GM18519 (cell line): ENCODE measurements at regions not wholly inside any gene's neighbourhood (a gene's known extent, or its start where the extent isn't known, plus 50 kb on each side); places are given as distances from the start of the nearest gene placed in this dataset.
"Not testable (repeated sequence)": the region's sequence is repeated elsewhere in the genome, so short reads cannot be mapped to it uniquely, and the experiment has no call there.

ENCODE experiments used
- ATAC-seq: cut with Tn5 transposase; IDR thresholded peaks from one replicate; pipeline ENCODE4 v1.9.1; 2021; ENCODE audit warnings: mild to moderate bottlenecking, moderate library complexity; ENCODE audit not compliant: unreplicated experiment, low FRiP score

DNA sequence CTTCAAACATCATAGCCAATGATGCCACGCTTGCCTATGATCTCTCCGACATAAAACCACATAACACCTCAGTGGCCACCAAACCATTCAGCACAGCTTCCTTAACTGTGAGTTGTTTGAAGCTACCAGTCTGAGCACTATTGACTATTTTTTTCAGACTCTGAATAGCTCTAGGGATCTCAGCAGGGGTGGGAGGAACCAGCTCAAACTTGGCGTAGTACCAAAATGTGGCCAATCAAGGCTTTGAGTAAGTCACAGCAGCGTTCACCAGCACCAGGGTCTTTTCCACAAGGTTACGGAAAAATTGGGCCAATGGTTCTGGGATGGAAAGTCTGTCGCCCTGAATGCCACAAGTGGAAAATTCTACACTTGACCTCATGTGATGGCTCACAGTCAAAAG lies 70.6 kb downstream of the SMPDL3A start:
- ATAC-seq: no peak

DNA sequence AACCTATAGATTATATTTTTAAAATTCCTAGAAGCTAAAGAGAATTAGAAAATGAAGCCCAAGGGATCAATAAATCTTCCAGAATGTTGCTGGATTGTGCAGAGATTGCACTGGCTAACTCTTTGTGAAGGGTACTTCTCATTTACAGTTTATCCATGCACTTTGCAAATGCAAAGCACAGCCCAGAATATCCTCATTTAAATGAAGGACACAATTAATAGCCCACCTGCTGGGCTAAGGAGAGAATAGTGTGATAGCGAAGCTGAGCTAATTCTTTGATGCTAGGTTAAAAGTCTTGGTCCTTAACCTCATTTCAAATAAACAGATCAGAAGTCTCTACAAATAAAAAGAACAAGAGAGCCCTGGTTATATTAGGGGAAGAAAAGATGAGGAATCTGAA lies 72.5 kb downstream of the SMPDL3A start:
- ATAC-seq: no peak

DNA sequence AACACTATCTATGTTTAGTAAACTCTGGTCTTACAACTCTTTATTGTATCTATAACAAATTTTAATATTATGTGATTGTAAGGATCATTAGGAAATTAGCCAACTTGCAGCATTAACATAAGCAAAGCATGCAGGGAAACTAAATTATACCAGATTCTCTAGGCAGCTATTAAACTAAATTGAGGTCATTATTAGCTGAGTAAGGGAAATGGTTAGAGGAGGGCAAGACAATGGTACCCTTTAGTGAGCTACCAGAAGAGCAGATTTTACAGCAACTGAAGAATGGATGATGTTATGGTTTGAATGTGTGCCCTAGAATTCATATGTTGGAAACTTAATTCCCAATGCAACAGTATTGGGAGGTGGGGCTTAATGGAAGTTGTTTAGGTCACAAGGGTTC lies 79.1 kb downstream of the SMPDL3A start:
- ATAC-seq: no peak

DNA sequence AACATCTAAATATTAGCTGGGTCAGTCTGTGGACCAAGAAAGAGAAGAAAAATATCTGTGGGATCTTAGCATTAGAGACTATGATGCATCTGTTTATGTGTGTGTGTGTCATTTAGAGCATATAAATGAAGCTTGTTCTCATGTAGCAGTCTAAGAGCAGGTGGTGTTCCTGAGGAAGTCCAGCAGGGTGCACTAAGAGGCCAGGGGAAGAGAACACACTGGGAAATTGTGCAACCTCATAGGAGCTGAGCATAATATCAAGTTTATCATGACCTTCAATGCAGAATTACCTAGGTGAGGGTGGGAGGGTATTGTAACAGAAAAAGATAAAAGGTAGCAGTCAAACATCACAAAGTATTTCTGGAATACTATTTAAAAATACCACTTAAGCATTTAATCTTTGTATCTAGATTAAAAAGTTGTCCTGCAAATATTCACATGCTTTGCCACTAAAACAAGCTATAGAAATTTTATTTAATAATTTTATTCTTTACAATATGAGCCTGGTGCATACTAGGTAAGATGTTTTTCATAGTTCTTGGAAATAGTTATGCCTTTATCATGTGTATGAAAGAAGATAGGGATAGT lies 80.5 kb downstream of the SMPDL3A start:
- ATAC-seq: peak; percentile 88

DNA sequence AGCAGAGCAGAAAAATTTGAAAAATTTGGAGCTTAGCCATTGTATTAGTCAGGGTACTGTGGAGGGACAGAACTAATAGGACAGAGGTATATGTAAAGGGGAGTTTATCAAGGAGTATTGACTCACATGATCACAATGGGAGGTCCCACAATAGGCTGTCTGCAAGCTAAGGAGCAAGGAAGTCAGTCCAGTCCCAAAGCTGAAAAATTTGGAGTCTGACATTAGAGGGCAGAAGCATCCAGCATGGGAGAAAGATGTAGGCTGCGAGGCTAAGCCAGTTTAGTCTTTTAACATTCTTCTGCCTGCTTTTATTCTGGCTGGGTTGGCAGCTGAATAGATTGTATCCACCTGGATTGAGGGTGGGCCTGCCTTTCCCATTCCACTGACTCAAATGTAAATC lies 82.0 kb downstream of the SMPDL3A start:
- ATAC-seq: no peak

DNA sequence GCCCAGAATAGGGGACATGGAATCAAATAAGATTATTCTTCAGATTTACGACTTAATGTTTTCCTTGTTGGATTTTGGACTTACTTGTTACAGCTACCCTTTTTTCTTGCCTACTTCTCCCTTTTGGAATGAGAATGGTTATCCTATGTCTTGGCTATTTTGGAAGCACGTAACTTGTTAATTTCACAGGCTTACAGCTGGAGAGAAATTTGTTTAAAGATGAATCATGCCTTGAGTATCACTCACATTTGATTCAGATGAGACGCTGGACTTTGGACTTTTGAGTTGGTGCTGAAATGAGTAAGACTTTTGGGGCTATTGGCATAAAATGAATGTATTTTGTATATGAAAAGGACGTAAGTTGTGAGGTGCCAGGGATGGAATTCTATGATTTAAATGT lies 83.3 kb downstream of the SMPDL3A start:
- no peak for ATAC-seq

DNA sequence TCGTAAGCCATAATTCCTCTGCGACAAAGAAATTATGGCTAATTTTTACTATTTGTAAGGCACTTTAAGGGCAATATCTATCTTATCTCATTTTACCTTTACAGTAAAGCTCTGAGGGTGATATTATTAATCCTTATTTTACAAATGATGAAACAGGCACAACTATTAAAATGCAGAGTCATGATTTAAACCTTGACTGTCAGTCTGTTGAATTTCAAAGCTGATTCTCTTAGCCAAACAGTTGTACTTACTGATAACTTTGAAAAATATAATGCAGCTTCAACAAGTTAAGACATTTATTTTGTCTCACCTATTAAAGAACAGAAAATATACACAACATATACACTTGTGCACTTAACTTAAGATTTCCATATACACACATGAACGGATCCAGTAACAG lies 88.2 kb downstream of the SMPDL3A start:
- no peak for ATAC-seq

DNA sequence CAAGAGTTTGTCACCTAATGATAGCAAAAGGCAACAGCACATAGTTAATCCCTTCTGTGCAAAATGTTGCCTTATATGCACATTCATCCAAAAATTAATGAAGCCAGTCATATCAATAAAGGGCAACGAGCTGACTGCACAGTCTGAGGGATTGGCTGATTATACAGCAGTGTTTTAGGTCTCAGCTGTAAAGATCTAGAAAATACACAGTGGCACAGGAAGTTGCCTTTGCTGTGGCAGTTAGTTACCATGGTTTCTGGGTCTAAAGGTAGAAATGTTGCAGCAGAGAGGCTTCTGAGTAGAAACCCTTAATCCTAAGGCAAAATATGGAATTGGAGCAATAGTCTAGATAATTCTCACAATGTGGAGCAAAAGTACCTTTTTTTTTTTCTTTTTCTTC lies 89.7 kb downstream of the SMPDL3A start:
- ATAC-seq: no peak

DNA sequence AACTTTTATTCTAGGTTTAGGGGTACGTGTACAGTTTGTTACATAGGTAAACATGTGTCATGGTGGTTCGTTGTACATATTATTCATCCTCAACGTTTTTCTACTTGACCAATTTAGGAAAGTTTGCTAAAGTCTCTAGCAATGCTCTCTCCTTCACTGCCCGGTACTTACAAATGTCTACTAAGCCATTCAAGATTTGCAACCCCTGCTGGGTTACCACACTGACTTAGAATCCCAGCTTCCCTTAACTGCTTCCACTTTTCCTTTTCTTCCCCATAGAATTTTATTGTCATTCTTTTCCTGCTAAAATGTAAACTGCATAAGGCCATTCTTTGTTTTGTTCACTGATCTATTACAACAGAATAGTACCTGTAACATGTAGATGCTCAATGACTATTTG lies 97.4 kb downstream of the SMPDL3A start:
- ATAC-seq: no peak

DNA sequence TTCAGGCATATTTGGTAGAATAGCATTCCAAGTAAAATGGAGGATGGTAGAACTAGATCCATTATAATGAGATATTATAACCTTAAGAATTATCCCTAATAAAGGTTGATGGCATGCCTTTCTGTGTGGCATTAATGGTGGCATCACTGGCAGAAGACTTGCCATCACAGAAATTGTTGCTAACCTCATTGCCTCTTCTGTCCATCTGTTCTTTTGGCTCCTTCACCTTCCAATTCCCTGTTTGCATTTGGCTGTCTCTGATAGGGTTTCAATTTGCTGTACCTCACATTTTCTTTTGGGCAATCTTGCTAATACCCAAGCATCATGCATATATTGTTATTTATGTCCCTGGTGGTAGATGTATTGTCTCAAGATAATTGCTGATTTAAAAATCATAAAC lies 98.9 kb downstream of the SMPDL3A start:
- ATAC-seq: no peak

DNA sequence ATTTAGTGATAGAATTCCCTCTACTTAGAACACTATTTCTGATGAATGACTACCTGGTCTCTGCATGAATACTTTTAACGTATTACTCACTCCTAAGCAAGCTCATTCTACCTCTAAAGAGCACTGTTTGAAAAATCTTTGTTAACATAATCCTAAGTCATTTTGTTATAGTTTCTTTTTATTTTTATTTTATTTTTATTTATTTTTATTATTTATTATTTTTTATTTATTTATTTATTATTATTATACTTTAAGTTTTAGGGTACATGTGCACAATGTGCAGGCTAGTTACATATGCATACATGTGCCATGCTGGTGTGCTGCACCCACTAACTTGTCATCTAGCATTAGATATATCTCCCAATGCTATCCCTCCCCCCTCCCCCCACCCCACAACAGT lies 99.6 kb downstream of the SMPDL3A start:
- ATAC-seq: not testable (repeated sequence)

DNA sequence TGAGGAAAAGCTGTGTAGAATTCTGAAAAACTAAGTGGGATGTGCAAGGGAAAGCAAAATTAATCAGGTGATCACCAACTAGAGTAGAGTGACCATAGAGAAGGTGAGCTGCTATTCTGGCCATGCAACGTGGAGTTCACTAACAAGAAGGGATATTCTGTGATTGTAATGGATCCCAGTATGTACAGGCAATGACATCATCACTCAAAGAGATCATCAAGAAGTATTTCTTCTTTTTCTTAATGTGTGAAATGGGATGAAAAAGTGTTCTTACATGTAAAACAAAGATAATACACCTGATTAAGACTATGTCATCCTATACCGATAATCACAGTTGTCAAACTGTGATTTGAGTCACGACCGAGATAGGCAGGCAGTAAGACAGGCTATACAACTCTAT lies 101.2 kb downstream of the SMPDL3A start:
- no peak for ATAC-seq

DNA sequence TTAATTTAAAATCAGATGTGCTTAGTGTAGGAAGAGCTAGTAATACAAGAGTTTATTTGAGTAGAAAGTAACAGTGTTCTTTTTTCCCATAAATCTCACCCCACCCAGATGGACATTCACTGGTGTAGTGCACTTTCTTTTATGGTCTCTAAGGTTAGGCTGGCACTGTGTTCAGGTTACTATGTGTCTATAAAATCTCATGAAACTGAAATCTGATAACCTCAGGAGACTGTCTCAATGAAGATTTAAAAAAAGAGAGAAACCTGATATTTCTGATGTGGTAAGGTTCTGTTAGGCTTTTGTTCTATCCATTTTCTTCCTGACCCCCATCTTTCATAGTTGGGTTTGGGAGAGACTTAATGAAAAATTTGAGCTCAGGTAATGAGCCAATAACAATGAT lies 101.2 kb upstream of the CLVS2 start:
- ATAC-seq: no peak

DNA sequence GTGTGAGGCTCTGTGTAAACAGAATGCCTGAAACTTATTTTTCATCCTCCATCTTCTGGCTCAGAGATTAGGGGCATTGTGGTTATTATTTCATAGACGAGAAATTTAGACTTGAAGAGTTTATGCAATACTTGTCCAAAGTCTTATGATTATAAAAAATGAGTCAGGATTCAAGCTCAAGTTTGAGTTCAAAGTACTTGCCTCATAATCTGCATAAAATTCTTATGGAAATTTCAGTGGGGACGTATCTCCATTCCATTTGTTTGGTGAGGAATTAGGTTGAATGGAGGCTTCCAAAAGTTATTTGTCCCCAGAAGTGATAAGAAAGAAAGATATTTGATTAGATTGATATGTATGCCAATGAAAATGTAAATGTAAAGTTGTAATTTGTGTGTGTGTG lies 93.7 kb upstream of the CLVS2 start:
- ATAC-seq: no peak

DNA sequence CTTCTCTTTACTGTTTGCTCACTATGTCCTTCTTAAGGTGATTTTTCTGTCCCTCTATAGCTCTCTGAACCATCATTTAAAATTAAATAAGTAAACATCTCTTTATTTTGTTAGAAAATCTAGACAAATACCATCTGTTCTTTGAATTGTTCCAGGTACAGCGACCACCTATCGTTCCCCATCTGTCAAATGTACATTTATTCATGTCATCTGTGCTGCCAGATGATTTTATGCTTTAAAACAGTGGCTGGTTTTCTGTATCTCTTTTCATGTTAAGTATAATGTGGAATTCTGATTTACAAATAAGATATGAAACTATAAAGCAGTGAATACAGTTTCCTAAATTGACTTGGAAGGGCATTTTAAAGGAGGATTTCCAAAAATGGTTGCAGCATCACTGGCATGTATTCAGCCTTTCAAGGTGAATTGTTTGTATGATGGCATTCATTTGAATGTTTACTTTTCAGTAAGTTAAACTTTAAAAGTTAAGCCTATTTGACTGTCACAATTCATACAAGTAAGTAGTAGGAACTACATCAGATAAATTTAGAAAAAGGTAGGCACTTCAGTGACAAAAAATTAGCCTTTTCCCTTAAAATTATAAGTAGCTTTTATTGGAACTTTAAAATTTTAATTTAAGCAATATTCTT lies 92.6 kb upstream of the CLVS2 start:
- no peak for ATAC-seq

DNA sequence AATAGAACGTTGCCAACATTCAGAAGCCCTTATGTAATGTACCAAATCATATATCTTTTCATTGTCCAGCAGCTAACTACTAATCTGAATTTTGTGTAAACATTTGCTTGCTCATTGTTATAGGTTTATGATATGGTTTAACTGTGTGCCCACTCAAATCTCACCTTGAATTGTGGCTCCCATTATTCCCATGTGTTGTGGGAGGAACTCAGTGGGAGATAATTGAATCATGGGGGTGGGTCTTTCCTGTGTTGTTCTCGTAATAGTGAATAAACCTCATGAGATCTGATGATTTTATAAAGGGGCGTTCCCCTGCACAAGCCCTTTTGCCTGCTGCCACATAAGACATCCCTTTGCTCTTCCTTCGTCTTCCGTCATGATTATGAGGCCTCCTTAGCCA lies 91.9 kb upstream of the CLVS2 start:
- no peak for ATAC-seq

DNA sequence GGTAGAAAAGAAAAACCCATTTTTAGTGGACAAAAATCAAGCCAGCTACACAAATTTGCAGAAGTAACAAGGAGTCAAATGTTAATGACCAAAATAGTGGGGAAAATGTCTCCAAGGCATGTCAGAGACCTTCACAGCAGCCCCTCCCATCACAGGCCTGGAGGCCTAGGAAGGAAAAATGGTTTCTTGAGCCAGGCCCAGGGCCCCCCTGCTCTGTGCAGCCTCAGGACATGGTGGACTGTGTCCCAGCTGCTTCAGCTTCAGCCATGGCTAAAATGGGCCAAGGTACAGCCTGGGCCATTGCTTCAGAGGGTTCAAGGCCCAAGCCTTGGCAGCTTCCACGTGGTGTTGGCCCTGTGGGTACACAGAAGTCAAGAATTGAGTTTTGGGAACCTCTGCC lies 82.5 kb upstream of the CLVS2 start:
- ATAC-seq: no peak

DNA sequence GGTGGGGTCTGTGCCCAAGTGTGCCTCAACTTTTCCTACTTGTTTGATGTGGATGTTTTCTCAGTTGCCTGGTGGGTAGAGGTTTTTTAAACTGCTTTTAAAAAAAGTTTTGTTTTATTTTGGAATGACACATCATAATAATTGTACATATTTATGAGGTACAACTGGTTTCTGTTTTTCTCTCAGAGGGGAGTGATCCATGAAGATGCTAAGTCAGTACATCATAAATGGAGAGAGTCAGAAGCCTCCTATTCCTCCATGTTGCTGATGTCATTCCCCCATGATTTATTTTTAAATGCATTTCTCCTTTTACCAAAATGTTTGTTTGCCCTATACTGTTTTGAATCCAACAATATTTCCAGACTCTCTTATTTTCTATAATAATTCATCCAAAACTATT lies 77.3 kb upstream of the CLVS2 start:
- no peak for ATAC-seq

DNA sequence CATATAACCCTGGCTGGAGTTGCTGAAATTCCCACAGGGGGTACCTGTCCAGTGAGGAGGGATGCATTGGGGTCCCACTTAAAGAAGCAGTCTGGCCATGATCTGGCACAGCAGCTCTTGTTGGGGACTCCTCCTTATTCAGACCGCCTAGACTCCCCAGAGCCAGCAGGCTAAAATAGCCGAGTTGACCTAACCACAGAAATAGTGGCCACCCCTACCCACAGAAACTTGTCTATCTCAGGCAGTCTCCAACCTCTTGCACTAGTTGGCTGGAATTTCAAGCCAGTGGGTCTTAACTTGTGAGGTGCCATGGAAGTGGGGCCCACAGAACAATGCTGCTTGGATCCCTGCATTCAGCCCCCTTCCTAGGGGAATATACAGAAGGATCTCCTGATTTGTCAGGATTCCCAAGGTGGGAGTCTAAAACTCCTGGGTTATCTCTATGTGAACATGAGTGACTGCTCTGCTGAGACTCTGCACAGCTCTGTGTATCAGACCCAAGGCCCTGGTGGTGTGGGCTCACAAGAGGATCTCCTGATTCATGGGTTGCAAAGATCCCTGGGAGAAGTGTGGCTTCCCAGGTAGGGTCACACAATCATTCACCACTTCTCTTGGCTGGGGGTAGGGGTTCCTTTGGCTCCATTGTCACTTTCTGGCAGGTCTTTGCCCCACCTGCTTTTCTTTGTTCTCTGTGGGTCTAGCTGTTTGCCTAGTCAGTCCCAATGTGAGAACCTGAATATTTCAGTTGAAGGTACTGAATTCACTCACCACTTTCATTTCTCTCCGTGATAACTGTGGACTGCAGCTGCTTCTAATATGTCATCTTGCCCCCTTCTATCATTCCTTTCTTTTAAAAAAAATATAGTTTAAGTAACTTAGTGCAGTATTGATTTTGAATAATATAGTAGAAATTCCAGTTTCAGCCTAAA lies 65.5 kb upstream of the CLVS2 start:
- ATAC-seq: peak; percentile 82

DNA sequence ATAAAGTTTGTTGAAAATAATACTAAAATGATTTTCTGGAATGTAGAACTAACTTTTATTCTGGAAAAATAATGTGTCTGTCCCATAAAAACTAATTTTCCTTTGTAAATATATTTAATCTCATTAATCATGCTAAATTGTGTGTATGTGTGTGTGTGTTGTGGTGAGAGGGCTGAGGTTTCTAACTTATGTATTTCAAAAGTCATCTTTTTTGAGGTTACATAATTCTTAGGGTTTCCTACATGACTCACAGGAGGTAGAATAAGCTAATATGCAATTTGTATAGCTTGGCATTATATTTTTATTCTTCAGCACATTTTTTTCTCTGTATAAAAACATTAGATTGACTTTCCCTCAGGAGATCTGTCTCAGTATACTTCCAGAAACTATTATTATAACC lies 64.1 kb upstream of the CLVS2 start:
- ATAC-seq: no peak

DNA sequence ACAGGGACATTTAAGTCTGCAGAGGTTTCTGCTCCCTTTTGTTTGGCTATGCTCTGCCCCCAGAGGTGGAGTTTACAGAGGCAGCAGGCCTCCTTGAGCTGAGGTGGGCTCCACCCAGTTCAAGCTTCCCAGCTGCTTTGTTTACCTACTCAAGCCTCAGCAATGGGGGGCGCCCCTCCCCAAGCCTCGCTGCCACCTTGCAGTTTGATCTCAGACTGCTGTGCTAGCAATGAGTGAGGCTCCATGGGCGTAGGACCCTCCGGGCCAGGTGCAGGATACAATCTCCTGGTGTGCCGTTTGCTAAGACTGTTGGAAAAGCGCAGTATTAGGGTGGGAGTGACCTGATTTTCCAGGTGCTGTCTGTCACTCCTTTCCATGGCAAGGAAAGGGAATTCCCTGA lies 51.1 kb upstream of the CLVS2 start:
- ATAC-seq: not testable (repeated sequence)
